PC-3 (cell line): ENCODE measurements at regions not wholly inside any gene's neighbourhood (a gene's known extent, or its start where the extent isn't known, plus 50 kb on each side); places are given as distances from the start of the nearest gene placed in this dataset.

Experiments used
- ATAC-seq: fragments of 200-7000 bp; cut with Tn5 transposase; 2 replicates; pipeline ENCODE4 v1.9.1; 2020; ENCODE audit warnings: mild to moderate bottlenecking, moderate library complexity
- BruUV-seq: library from RNA; stranded (reverse); fragments of 400-500 nt; replicated peaks from 2 replicates; lab custom pipeline; 2021; lab: Mats Ljungman, UMichigan
- CTCF ChIA-PET: fragments of 300-600 bp; sonication (Branson Sonifier 250); formaldehyde crosslinking; loops from one replicate; lab custom pipeline; 2022; ENCODE audit warnings: antibody characterized with exemption; lab: Charles Lee
- POLR2A ChIA-PET: fragments of 300-600 bp; sonication (Branson Sonifier 250); formaldehyde crosslinking; loops from one replicate; lab custom pipeline; 2022; ENCODE audit warnings: antibody characterized with exemption; ENCODE audit not compliant: unreplicated experiment; lab: Charles Lee
- DNase-seq: peaks from one replicate; pipeline ENCODE4 v3.0.0-alpha.2; 2015
- H2AFZ ChIP-seq: fragments of 300-600 bp; sonication (generic); 2 replicates; pipeline ENCODE4 v1.6.0; 2016; ENCODE audit warnings: antibody characterized with exemption, low read length
- H3F3A ChIP-seq: fragments of 300-600 bp; sonication (generic); one replicate; pipeline ENCODE4 v1.6.0; 2017; ENCODE audit warnings: antibody characterized with exemption, low read length, control low read depth, mild to moderate bottlenecking; ENCODE audit not compliant: unreplicated experiment
- H3K27ac ChIP-seq: fragments of 300-600 bp; sonication (generic); 2 replicates; pipeline ENCODE4 v1.5.1; 2016; ENCODE audit warnings: mild to moderate bottlenecking, low read length
- H3K27me3 ChIP-seq: fragments of 300-600 bp; sonication (generic); 2 replicates; pipeline ENCODE4 v1.6.1; 2016; ENCODE audit warnings: low read length, mixed read lengths
- H3K36me3 ChIP-seq: fragments of 300-600 bp; sonication (generic); 2 replicates; pipeline ENCODE4 v1.6.1; 2016; ENCODE audit warnings: low read depth, mixed run types, low read length, mixed read lengths
- H3K4me1 ChIP-seq: fragments of 300-600 bp; sonication (generic); 2 replicates; pipeline ENCODE4 v1.5.1; 2016; ENCODE audit warnings: low read length; ENCODE audit not compliant: insufficient read depth
- H3K4me2 ChIP-seq: fragments of 300-600 bp; sonication (generic); 2 replicates; pipeline ENCODE4 v1.6.0; 2016; ENCODE audit warnings: low read length
- H3K4me3 ChIP-seq: fragments of 300-600 bp; sonication (generic); 2 replicates; pipeline ENCODE4 v1.5.1; 2016; ENCODE audit warnings: mild to moderate bottlenecking, low read length, mixed read lengths
- H3K79me2 ChIP-seq: fragments of 300-600 bp; sonication (generic); 2 replicates; pipeline ENCODE4 v1.6.1; 2017; ENCODE audit warnings: low read length, mixed read lengths
- H3K9ac ChIP-seq: fragments of 300-600 bp; sonication (generic); 2 replicates; pipeline ENCODE4 v1.6.0; 2016; ENCODE audit warnings: mild to moderate bottlenecking, low read length
- H3K9me2 ChIP-seq: fragments of 300-600 bp; sonication (generic); replicated peaks from 2 replicates; pipeline ENCODE4 v1.6.1; 2016; ENCODE audit warnings: mixed run types, low read length, mixed read lengths
- H3K9me3 ChIP-seq: fragments of 300-600 bp; sonication (generic); 2 replicates; pipeline ENCODE4 v1.6.1; 2016; ENCODE audit warnings: low read length, mixed read lengths
- H4K20me1 ChIP-seq: fragments of 300-600 bp; sonication (generic); 2 replicates; pipeline ENCODE4 v1.6.1; 2016; ENCODE audit warnings: low read length, mixed read lengths
- EZH2 ChIP-seq: fragments of 300-600 bp; sonication (generic); IDR thresholded peaks from one replicate; pipeline ENCODE4 v1.6.1; 2017; ENCODE audit warnings: antibody characterized with exemption, mild to moderate bottlenecking, low read length; ENCODE audit not compliant: unreplicated experiment
- EZH2phosphoT487 ChIP-seq: fragments of 300-600 bp; sonication (generic); IDR thresholded peaks from 2 replicates; pipeline ENCODE4 v1.6.1; 2018; ENCODE audit warnings: mild to moderate bottlenecking, antibody characterized with exemption, low read length, borderline replicate concordance
- intact Hi-C: fragments of 100-400 bp; cut with micrococcal nuclease; formaldehyde crosslinking; loops from 2 replicates; pipeline ENCODE4 v1.9.0; 2023
- TF ChIP-seq, protein P1 (sequence below): fragments of 300-600 bp; sonication (generic); conservative IDR thresholded peaks from 2 replicates; pipeline ENCODE4 v1.5.1; 2017; ENCODE audit warnings: antibody characterized with exemption, low read depth, mild to moderate bottlenecking, low read length

- BruUV-seq, result no TSS peak
- Histone ChIP-seq H3K27me3 (peaks cover 5% of the 10 kb centered on the region; the same call in 1 of the 2 replicates), H3K9ac (no peak overlapping the region), H2AFZ (no peak overlapping the region), H3K9me2 (no peaks in the 10 kb centered on the region), H3K27ac (no peak overlapping the region), H3K79me2 (no peaks in the 10 kb centered on the region), H4K20me1 (no peaks in the 10 kb centered on the region), H3K4me2 (no peak overlapping the region), H3K36me3 (no peaks in the 10 kb centered on the region), H3F3A (no peaks in the 10 kb centered on the region), H3K4me3 (no peak overlapping the region), H3K4me1 (no peaks in the 10 kb centered on the region), H3K9me3 (no peaks in the 10 kb centered on the region)
- ATAC-seq, result no peak
- CTCF ChIA-PET, result no interaction called here
- intact Hi-C loops, result no loop called here
- no peak for DNase-seq
- TF ChIP-seq, protein P1, sequence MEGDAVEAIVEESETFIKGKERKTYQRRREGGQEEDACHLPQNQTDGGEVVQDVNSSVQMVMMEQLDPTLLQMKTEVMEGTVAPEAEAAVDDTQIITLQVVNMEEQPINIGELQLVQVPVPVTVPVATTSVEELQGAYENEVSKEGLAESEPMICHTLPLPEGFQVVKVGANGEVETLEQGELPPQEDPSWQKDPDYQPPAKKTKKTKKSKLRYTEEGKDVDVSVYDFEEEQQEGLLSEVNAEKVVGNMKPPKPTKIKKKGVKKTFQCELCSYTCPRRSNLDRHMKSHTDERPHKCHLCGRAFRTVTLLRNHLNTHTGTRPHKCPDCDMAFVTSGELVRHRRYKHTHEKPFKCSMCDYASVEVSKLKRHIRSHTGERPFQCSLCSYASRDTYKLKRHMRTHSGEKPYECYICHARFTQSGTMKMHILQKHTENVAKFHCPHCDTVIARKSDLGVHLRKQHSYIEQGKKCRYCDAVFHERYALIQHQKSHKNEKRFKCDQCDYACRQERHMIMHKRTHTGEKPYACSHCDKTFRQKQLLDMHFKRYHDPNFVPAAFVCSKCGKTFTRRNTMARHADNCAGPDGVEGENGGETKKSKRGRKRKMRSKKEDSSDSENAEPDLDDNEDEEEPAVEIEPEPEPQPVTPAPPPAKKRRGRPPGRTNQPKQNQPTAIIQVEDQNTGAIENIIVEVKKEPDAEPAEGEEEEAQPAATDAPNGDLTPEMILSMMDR, result no peak
- TF ChIP-seq EZH2phosphoT487, result no peak
- no peak for TF ChIP-seq EZH2
- POLR2A ChIA-PET, result no interaction called here
Measured at GRCh38 chr3:34268032-34268709, 469.7 kb downstream of the PDCD6IP start.

DNA sequence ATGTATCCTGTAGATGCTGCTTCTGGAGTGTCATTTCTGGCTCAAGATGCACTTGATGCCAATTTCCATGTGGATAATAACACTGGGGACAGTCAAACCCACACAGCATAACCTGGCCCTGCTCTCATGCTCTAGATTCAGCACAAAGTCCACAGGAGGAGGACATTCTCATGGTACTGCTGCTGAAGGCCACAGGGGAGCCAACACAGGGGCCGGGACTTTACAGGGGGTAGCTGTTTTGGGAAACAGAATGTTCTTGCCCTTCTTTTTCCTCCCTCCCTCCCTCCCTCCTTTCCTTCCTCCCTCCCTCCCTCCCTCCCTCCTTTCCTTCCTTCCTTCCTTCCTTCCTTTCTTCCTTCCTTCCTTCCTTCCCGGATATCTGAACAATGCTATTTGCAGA lies 477.4 kb downstream of the PDCD6IP start:
- no peak overlapping the region for H3K27ac ChIP-seq
- no peaks in the 10 kb centered on the region for H3K36me3 ChIP-seq
- H4K20me1 ChIP-seq, result no peaks in the 10 kb centered on the region
- no peaks in the 10 kb centered on the region; the same call in 1 of the 2 replicates for H3K27me3 ChIP-seq
- POLR2A ChIA-PET, result no interaction called here
- H3K79me2 ChIP-seq, result no peaks in the 10 kb centered on the region
- no TSS peak for BruUV-seq
- DNase-seq (no peak), ATAC-seq (no peak)
- intact Hi-C loops, result no loop called here
- H3K4me1 ChIP-seq, result no peaks in the 10 kb centered on the region
- no peaks in the 10 kb centered on the region for H3K9me2 ChIP-seq
- H3K9ac ChIP-seq, result no peak overlapping the region
- H3F3A ChIP-seq, result no peaks in the 10 kb centered on the region
- no peaks in the 10 kb centered on the region for H3K9me3 ChIP-seq
- TF ChIP-seq EZH2phosphoT487, result no peak
- TF ChIP-seq, protein P1, result no peak
- no peak for TF ChIP-seq EZH2
- no peak overlapping the region for H3K4me2 ChIP-seq
- CTCF ChIA-PET, result no interaction called here
- H3K4me3 ChIP-seq, result no peak overlapping the region
- H2AFZ ChIP-seq, result no peak overlapping the region

DNA sequence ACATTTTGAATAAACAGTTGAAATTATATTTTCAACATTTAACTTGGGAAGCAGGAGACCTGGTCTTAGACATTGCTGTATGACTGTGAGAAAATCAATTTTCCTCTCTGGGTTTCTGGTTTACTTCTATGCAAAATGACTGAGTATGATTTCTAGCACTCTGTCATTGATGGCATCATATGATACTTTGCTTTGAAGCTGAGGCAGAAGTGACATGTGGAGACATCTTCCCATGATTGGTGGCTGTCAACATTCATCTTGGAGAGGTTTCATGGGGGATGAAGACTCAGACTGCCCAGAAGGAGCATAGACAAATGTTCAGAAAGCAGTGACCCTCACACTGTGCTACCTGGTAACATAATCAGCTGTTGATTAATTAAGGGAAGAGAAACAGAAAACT lies 477.9 kb downstream of the PDCD6IP start:
- POLR2A ChIA-PET, result no interaction called here
- H3F3A ChIP-seq, result no peaks in the 10 kb centered on the region
- BruUV-seq, result no TSS peak

More for the DNA sequence above, 477.9 kb downstream of the PDCD6IP start:
- no peaks in the 10 kb centered on the region; the same call in 1 of the 2 replicates for H3K27me3 ChIP-seq
- H3K4me2 ChIP-seq, result no peak overlapping the region
- H3K4me1 ChIP-seq, result no peaks in the 10 kb centered on the region
- CTCF ChIA-PET, result no interaction called here
- no peak for DNase-seq
- no peak overlapping the region for H3K27ac ChIP-seq
- H2AFZ ChIP-seq, result no peak overlapping the region
- H3K79me2 ChIP-seq, result no peaks in the 10 kb centered on the region
- H3K4me3 ChIP-seq, result no peak overlapping the region
- H3K36me3 ChIP-seq, result no peaks in the 10 kb centered on the region
- H4K20me1 ChIP-seq, result no peaks in the 10 kb centered on the region
- TF ChIP-seq EZH2phosphoT487, result no peak
- TF ChIP-seq EZH2, result no peak
- TF ChIP-seq, protein P1, result no peak
- H3K9ac ChIP-seq, result no peak overlapping the region
- no peaks in the 10 kb centered on the region for H3K9me3 ChIP-seq
- no peaks in the 10 kb centered on the region for H3K9me2 ChIP-seq
- no peak for ATAC-seq
- intact Hi-C loops, result no loop called here
